GM12878 (cell line): ENCODE measurements at regions not wholly inside any gene's neighbourhood (a gene's known extent, or its start where the extent isn't known, plus 50 kb on each side); places are given as distances from the start of the nearest gene placed in this dataset.

ENCODE experiments used
- ATAC-seq: fragments of 200-7000 bp; cut with Tn5 transposase; 3 replicates; pipeline ENCODE4 v1.9.1; 2020; ENCODE audit warnings: mild to moderate bottlenecking, moderate library complexity
- BruUV-seq: library from RNA; stranded (reverse); fragments of 400-500 nt; replicated peaks from 2 replicates; lab custom pipeline; 2021; lab: Mats Ljungman, UMichigan
- CTCF ChIA-PET: fragments of 300-600 bp; sonication (Branson Sonifier 250); formaldehyde crosslinking; extraction: SDS; loops from one replicate; lab custom pipeline; 2021; ENCODE audit warnings: inconsistent platforms; lab: Yijun Ruan, JAX
- POLR2A ChIA-PET: fragments of 350-600 bp; formaldehyde crosslinking; extraction: SDS; loops from one replicate; lab custom pipeline; 2021; ENCODE audit warnings: inconsistent platforms; lab: Charles Lee
- RAD21 ChIA-PET: fragments of 300-600 bp; sonication (Branson Sonifier 250); formaldehyde crosslinking; loops from one replicate; lab custom pipeline; 2023; ENCODE audit warnings: antibody characterized with exemption; ENCODE audit not compliant: unreplicated experiment; lab: Charles Lee
- SMC1A ChIA-PET: fragments of 300-600 bp; sonication (Branson Sonifier 250); formaldehyde crosslinking; loops from one replicate; lab custom pipeline; 2023; ENCODE audit not compliant: unreplicated experiment, uncharacterized antibody; lab: Charles Lee
- DNase-seq: peaks from one replicate; pipeline ENCODE4 v3.0.0-alpha.2; 2011; ENCODE audit warnings: low read depth, low spot score
- FAIRE-seq: peaks from 3 replicates; lab custom pipeline; 2011; peaks lifted over from hg19 to GRCh38; lab: Jason Lieb, UNC
- H2AFZ ChIP-seq: 2 replicates; pipeline ENCODE4 v1.6.0; 2011; ENCODE audit warnings: low read depth, low read length, control low read depth; ENCODE audit not compliant: control insufficient read depth
- H3K27ac ChIP-seq: 2 replicates; pipeline ENCODE4 v1.5.1; 2011; ENCODE audit warnings: control low read depth; ENCODE audit not compliant: control insufficient read depth, insufficient read depth
- H3K27me3 ChIP-seq, 2 experiments: replicated peaks in 1 of 2; 2 replicates each; pipeline versions ENCODE4 v1.6.0 to v1.6.1; 2011; ENCODE audit warnings: low read length in 1 of 2; ENCODE audit not compliant: control insufficient read depth in 2 of 2, insufficient read depth in 2 of 2
- H3K36me3 ChIP-seq, 2 experiments: 2 replicates each; pipeline ENCODE4 v1.5.1; 2011; ENCODE audit warnings: low read length in 1 of 2; ENCODE audit not compliant: control insufficient read depth in 2 of 2, insufficient read depth in 2 of 2
- H3K4me1 ChIP-seq: 2 replicates; pipeline ENCODE4 v1.6.1; 2011; ENCODE audit warnings: mild to moderate bottlenecking, low read length, moderate library complexity, mixed read lengths; ENCODE audit not compliant: control insufficient read depth, insufficient read depth
- H3K4me2 ChIP-seq: 2 replicates; pipeline ENCODE4 v1.6.0; 2011; ENCODE audit warnings: control low read depth; ENCODE audit not compliant: control insufficient read depth, insufficient read depth
- H3K4me3 ChIP-seq: fragments of 200-600 bp; sonication (generic); 2 replicates; pipeline ENCODE4 v1.5.1; 2016
- H3K79me2 ChIP-seq: 2 replicates; pipeline ENCODE4 v1.6.0; 2011; ENCODE audit warnings: low read length; ENCODE audit not compliant: control insufficient read depth, insufficient read depth
- H3K9ac ChIP-seq: 2 replicates; pipeline ENCODE4 v1.8.0; 2011; ENCODE audit warnings: low read length, control low read depth, mixed read lengths; ENCODE audit not compliant: control insufficient read depth, insufficient read depth
- H3K9me3 ChIP-seq: replicated peaks from 3 replicates; pipeline ENCODE4 v1.5.1; 2011; ENCODE audit warnings: mild to moderate bottlenecking, low read length; ENCODE audit not compliant: control insufficient read depth, insufficient read depth
- H4K20me1 ChIP-seq: 2 replicates; pipeline ENCODE4 v1.6.0; 2011; ENCODE audit not compliant: control insufficient read depth, insufficient read depth
- BCL11A ChIP-seq: IDR thresholded peaks from 2 replicates; pipeline ENCODE4 v1.6.1; 2011; ENCODE audit warnings: low read depth, low read length
- BCLAF1 ChIP-seq: fragments of 450-650 bp; IDR thresholded peaks from 2 replicates; pipeline ENCODE4 v1.6.1; 2017; ENCODE audit warnings: antibody characterized with exemption, mild to moderate bottlenecking, moderate library complexity
- CHD1 ChIP-seq: IDR thresholded peaks from 2 replicates; pipeline ENCODE4 v1.6.1; 2012; ENCODE audit warnings: low read depth, low read length, improper control_type of control experiment
- CHD2 ChIP-seq: IDR thresholded peaks from 2 replicates; pipeline ENCODE4 v1.6.1; 2011; ENCODE audit warnings: low read depth, low read length, improper control_type of control experiment, borderline replicate concordance
- FOXK2 ChIP-seq: fragments of 450-650 bp; IDR thresholded peaks from 2 replicates; pipeline ENCODE4 v1.6.1; 2017; ENCODE audit warnings: mild to moderate bottlenecking, moderate library complexity
- NRF1 ChIP-seq: conservative IDR thresholded peaks from 2 replicates; pipeline ENCODE4 v1.6.1; 2011; ENCODE audit warnings: mild to moderate bottlenecking, low read depth, low read length, improper control_type of control experiment
- RELA ChIP-seq: fragments of 450-650 bp; IDR thresholded peaks from 2 replicates; pipeline ENCODE4 v1.8.0; 2014; ENCODE audit warnings: borderline replicate concordance; ENCODE audit not compliant: partially characterized antibody
- SMC3 ChIP-seq: IDR thresholded peaks from 2 replicates; pipeline ENCODE4 v1.6.1; 2011; ENCODE audit warnings: low read length, improper control_type of control experiment, borderline replicate concordance
- SREBF1 ChIP-seq: IDR thresholded peaks from 2 replicates; pipeline ENCODE4 v1.6.1; 2012; ENCODE audit warnings: mild to moderate bottlenecking, low read length
- SRF ChIP-seq, 2 experiments: IDR thresholded peaks; 2 replicates each; pipeline ENCODE4 v1.6.1; 2011; ENCODE audit warnings: low read depth in 2 of 2, low read length in 2 of 2, mild to moderate bottlenecking in 1 of 2, moderate library complexity in 1 of 2
- ZBTB40 ChIP-seq: fragments of 450-650 bp; IDR thresholded peaks from 2 replicates; pipeline ENCODE4 v1.6.1; 2016; ENCODE audit warnings: mild to moderate bottlenecking, moderate library complexity, borderline replicate concordance
- ZNF207 ChIP-seq: fragments of 450-650 bp; IDR thresholded peaks from 2 replicates; pipeline ENCODE4 v1.6.1; 2014; ENCODE audit warnings: antibody characterized with exemption, mild to moderate bottlenecking, borderline replicate concordance
- ZNF24 ChIP-seq: fragments of 450-650 bp; IDR thresholded peaks from 2 replicates; pipeline ENCODE4 v1.6.1; 2017; ENCODE audit warnings: antibody characterized with exemption, mild to moderate bottlenecking
- ZNF687 ChIP-seq: fragments of 450-650 bp; IDR thresholded peaks from 2 replicates; pipeline ENCODE4 v1.6.1; 2017; ENCODE audit warnings: mild to moderate bottlenecking, moderate library complexity
- WGBS: methylation state at CpG from one replicate; pipeline ENCODE4 v1.1.6; 2016; ENCODE audit warnings: low lambda C conversion rate; ENCODE audit not compliant: insufficient replicate concordance, insufficient coverage; ENCODE audit errors: missing lambda C conversion rate; 5-methylcytosine and 5-hydroxymethylcytosine counted together
- in situ Hi-C: fragments of 300-500 bp; cut with MboI; formaldehyde crosslinking; loops from 9 replicates; pipeline ENCODE4 v1.14.3; 2018; ENCODE audit warnings: mixed read lengths
- intact Hi-C: fragments of 100-400 bp; cut with micrococcal nuclease; formaldehyde crosslinking; loops from one replicate; pipeline ENCODE4 v1.14.2; 2022; ENCODE audit not compliant: unreplicated experiment

GRCh38 chr12:114912811-114913210 is 228.8 kb upstream of the TBX3 start:
- POLR2A ChIA-PET: no interaction called here
- H2AFZ ChIP-seq: no peak overlapping the region
- no peaks in the 10 kb centered on the region for H3K36me3 ChIP-seq
- 0% methylated on average over 1 of the region's 1 CpG for WGBS
- RAD21 ChIA-PET: no interaction called here
- in situ Hi-C loops (no loop called here), intact Hi-C loops (no loop called here)
- DNase-seq (no peak), FAIRE-seq (no peak), ATAC-seq (no peak)
- H3K27ac ChIP-seq: no peak overlapping the region
- H3K4me3 ChIP-seq: no peak overlapping the region
- H3K4me1 ChIP-seq: no peaks in the 10 kb centered on the region
- H3K79me2 ChIP-seq: no peaks in the 10 kb centered on the region
- SMC1A ChIA-PET: no interaction called here
- no peak overlapping the region for H3K9ac ChIP-seq
- no TSS peak for BruUV-seq
- no peaks in the 10 kb centered on the region for H3K9me3 ChIP-seq
- H3K27me3 ChIP-seq: no peaks in the 10 kb centered on the region
- CTCF ChIA-PET: no interaction called here
- no peaks in the 10 kb centered on the region for H4K20me1 ChIP-seq
- H3K4me2 ChIP-seq: no peak overlapping the region
- TF ChIP-seq ZNF24: no peak
- no peak for TF ChIP-seq ZNF687
- TF ChIP-seq SMC3: no peak
- TF ChIP-seq SRF (IDR thresholded peaks at IDR 0.05; ENCODE audit: low read depth in 2 of 2, low read length in 2 of 2): no peak
- TF ChIP-seq BCLAF1: no peak
- TF ChIP-seq CHD1: no peak
- TF ChIP-seq ZBTB40: no peak
- no peak for TF ChIP-seq ZNF207
- TF ChIP-seq FOXK2: no peak
- no peak for TF ChIP-seq CHD2
- TF ChIP-seq NRF1: no peak
- TF ChIP-seq SREBF1: no peak
- no peak for TF ChIP-seq BCL11A
- no peak for TF ChIP-seq RELA
